B cell (primary cell): ENCODE measurements at regions not wholly inside any gene's neighbourhood (a gene's known extent, or its start where the extent isn't known, plus 50 kb on each side); places are given as distances from the start of the nearest gene placed in this dataset.

Source experiments
- ATAC-seq: fragments of 200-7000 bp; cut with Tn5 transposase; one replicate; pipeline ENCODE4 v1.10.0; 2021; ENCODE audit warnings: low read depth, mild to moderate bottlenecking, moderate number of reproducible peaks, moderate library complexity
- CTCF ChIA-PET: fragments of 350-600 bp; sonication (Branson Sonifier 250); formaldehyde crosslinking; loops from one replicate; lab custom pipeline; 2021; ENCODE audit warnings: antibody characterized with exemption, inconsistent platforms; lab: Charles Lee
- POLR2A ChIA-PET: fragments of 350-600 bp; sonication (Branson Sonifier 250); formaldehyde crosslinking; loops from one replicate; lab custom pipeline; 2021; ENCODE audit warnings: antibody characterized with exemption; lab: Charles Lee
- DNase-seq: peaks from one replicate; pipeline ENCODE4 v3.0.0; 2013
- H2AFZ ChIP-seq: 2 replicates; pipeline ENCODE4 v1.6.1; 2012; ENCODE audit warnings: mild to moderate bottlenecking, low read depth, low read length; ENCODE audit not compliant: insufficient read depth, poor library complexity, severe bottlenecking
- H3K27ac ChIP-seq, 2 donors: 1 replicate in 1 of 2; 2 replicates in 1 of 2; pipeline ENCODE4 v1.5.1; 2012 to 2013; ENCODE audit warnings: low read length in 2 of 2, mild to moderate bottlenecking in 2 of 2, moderate library complexity in 1 of 2
- H3K27me3 ChIP-seq, 4 experiments: fragments of 200-600 bp in 1 of 4; sonication (generic) in 1 of 4; replicated peaks in 1 of 4; 1 replicate in 2 of 4; 2 replicates in 2 of 4; pipeline versions ENCODE4 v1.6.1 to v1.7.0; 2013 to 2016; ENCODE audit warnings: low read length in 3 of 4, mild to moderate bottlenecking in 2 of 4, mixed read lengths in 1 of 4, moderate library complexity in 1 of 4; ENCODE audit not compliant: insufficient read depth in 4 of 4, control insufficient read depth in 3 of 4; ENCODE audit errors: control extremely low read depth in 1 of 4
- H3K36me3 ChIP-seq, 2 experiments: replicated peaks in 1 of 2; 1 replicate in 1 of 2; 2 replicates in 1 of 2; pipeline versions ENCODE4 v1.6.1 to v1.7.1; 2013; ENCODE audit warnings: low read length in 1 of 2; ENCODE audit not compliant: insufficient read depth in 2 of 2, control insufficient read depth in 1 of 2; ENCODE audit errors: control extremely low read depth in 1 of 2, extremely low read depth in 1 of 2
- H3K4me1 ChIP-seq, 2 donors: fragments of 200-600 bp in 1 of 2; sonication (generic) in 1 of 2; 1 replicate in 1 of 2; 2 replicates in 1 of 2; pipeline versions ENCODE4 v1.5.1 to v1.6.1; 2013 to 2017; ENCODE audit warnings: low read length in 2 of 2; ENCODE audit not compliant: control insufficient read depth in 2 of 2, insufficient read depth in 2 of 2
- H3K4me2 ChIP-seq: replicated peaks from 2 replicates; pipeline ENCODE3; 2012; ENCODE audit warnings: mild to moderate bottlenecking, low read depth, low read length; ENCODE audit not compliant: poor library complexity, severe bottlenecking
- H3K4me3 ChIP-seq, 5 experiments: fragments of 200-600 bp in 1 of 5; sonication (generic) in 1 of 5; 1 replicate in 3 of 5; 2 replicates in 2 of 5; pipeline versions ENCODE4 v1.5.1 to v1.7.0; 2011 to 2016; ENCODE audit warnings: low read length in 4 of 5, mild to moderate bottlenecking in 4 of 5, low read depth in 2 of 5, control low read depth in 1 of 5, moderate library complexity in 1 of 5; ENCODE audit not compliant: insufficient read depth in 1 of 5; ENCODE audit errors: control extremely low read depth in 1 of 5, extremely low read depth in 1 of 5
- H3K79me2 ChIP-seq: fragments of 200-600 bp; sonication (generic); one replicate; pipeline ENCODE4 v1.6.0; 2016; ENCODE audit warnings: low read length; ENCODE audit not compliant: control insufficient read depth, insufficient read depth
- H3K9ac ChIP-seq: fragments of 200-600 bp; sonication (generic); 2 replicates; pipeline ENCODE4 v1.6.1; 2017; ENCODE audit warnings: mild to moderate bottlenecking, low read length, moderate library complexity
- H3K9me3 ChIP-seq, 3 donors: one replicate each; pipeline versions ENCODE4 v1.6.1 to v1.7.1; 2013; ENCODE audit warnings: low read length in 2 of 3; ENCODE audit not compliant: control insufficient read depth in 2 of 3, insufficient read depth in 1 of 3; ENCODE audit errors: control extremely low read depth in 1 of 3
- H4K20me1 ChIP-seq: 2 replicates; pipeline ENCODE4 v1.6.0; 2012; ENCODE audit warnings: mild to moderate bottlenecking, low read length; ENCODE audit not compliant: insufficient read depth, control insufficient read depth, poor library complexity, severe bottlenecking
- H3K27ac Mint-ChIP-seq: one replicate; pipeline ENCODE4 v1.8.0; 2021; ENCODE audit warnings: mixed read lengths
- H3K27me3 Mint-ChIP-seq: one replicate; pipeline ENCODE4 v1.8.0; 2021; ENCODE audit warnings: mixed read lengths
- H3K4me1 Mint-ChIP-seq: one replicate; pipeline ENCODE4 v1.8.0; 2021; ENCODE audit warnings: mixed read lengths
- H3K4me3 Mint-ChIP-seq: one replicate; pipeline ENCODE4 v1.8.0; 2021; ENCODE audit warnings: mixed read lengths
- H3K9me3 Mint-ChIP-seq: one replicate; pipeline ENCODE4 v1.8.0; 2022; ENCODE audit warnings: mixed read lengths; ENCODE audit not compliant: insufficient read depth
- EZH2 ChIP-seq: IDR thresholded peaks from 2 replicates; pipeline ENCODE4 v1.6.1; 2012; ENCODE audit warnings: borderline replicate concordance, low read depth, mild to moderate bottlenecking, moderate library complexity, low read length; ENCODE audit not compliant: insufficient read depth, poor library complexity, severe bottlenecking
- WGBS: methylation state at CpG from one replicate; pipeline ENCODE4 v1.1.5; 2013; ENCODE audit warnings: missing lambda C conversion rate; ENCODE audit not compliant: insufficient coverage; 5-methylcytosine and 5-hydroxymethylcytosine counted together
- intact Hi-C: fragments of 100-400 bp; cut with micrococcal nuclease; formaldehyde crosslinking; loops from one replicate; pipeline ENCODE4 v1.10.0; 2022
- TF ChIP-seq, protein P1 (sequence below): fragments of 200-600 bp; IDR thresholded peaks from one replicate; pipeline ENCODE4 v1.8.0; 2022; ENCODE audit warnings: antibody characterized with exemption, mild to moderate bottlenecking

DNA sequence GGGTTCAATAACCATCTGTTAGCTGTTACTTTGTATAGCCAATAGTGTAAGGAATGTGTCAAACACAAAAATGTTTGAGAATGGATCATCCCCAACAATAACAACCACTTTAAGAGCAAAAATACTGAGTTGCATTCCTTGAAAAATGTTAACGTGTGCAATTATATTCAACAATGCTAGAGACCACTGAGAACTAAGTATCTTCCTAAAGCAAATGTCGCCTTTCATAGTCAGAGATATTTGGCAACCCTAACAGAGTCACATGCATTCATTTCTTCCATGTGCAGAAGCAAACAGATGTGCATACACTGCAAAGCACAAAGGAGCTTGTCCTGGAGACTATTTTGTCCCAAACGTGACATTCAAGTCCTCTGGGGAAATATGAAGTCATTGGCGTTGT lies 448.6 kb downstream of the GJA1 start:
- Histone ChIP-seq H3K9ac (no peak overlapping the region), H3K36me3 (no peaks in the 10 kb centered on the region), H3K27ac (no peak overlapping the region), H3K4me2 (no peak overlapping the region), H3K79me2 (no peaks in the 10 kb centered on the region), H3K4me1 (no peaks in the 10 kb centered on the region), H3K27me3 (no peaks in the 10 kb centered on the region), H2AFZ (no peak overlapping the region), H3K4me3 (no peak overlapping the region), H4K20me1 (no peaks in the 10 kb centered on the region), H3K9me3 (no peaks in the 10 kb centered on the region)
- Mint-ChIP-seq H3K4me3 (no peak overlapping the region), H3K27ac (no peak overlapping the region), H3K4me1 (no peaks in the 10 kb centered on the region), H3K9me3 (no peaks in the 10 kb centered on the region), H3K27me3 (no peaks in the 10 kb centered on the region)
- no peak for TF ChIP-seq EZH2
- TF ChIP-seq, protein P1, sequence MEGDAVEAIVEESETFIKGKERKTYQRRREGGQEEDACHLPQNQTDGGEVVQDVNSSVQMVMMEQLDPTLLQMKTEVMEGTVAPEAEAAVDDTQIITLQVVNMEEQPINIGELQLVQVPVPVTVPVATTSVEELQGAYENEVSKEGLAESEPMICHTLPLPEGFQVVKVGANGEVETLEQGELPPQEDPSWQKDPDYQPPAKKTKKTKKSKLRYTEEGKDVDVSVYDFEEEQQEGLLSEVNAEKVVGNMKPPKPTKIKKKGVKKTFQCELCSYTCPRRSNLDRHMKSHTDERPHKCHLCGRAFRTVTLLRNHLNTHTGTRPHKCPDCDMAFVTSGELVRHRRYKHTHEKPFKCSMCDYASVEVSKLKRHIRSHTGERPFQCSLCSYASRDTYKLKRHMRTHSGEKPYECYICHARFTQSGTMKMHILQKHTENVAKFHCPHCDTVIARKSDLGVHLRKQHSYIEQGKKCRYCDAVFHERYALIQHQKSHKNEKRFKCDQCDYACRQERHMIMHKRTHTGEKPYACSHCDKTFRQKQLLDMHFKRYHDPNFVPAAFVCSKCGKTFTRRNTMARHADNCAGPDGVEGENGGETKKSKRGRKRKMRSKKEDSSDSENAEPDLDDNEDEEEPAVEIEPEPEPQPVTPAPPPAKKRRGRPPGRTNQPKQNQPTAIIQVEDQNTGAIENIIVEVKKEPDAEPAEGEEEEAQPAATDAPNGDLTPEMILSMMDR: no peak
- no peak for ATAC-seq
- intact Hi-C loops: no loop called here
- CTCF ChIA-PET: no interaction called here
- POLR2A ChIA-PET: no interaction called here
- 100% methylated on average over 2 of the region's 4 CpGs for WGBS
- DNase-seq: no peak

DNA sequence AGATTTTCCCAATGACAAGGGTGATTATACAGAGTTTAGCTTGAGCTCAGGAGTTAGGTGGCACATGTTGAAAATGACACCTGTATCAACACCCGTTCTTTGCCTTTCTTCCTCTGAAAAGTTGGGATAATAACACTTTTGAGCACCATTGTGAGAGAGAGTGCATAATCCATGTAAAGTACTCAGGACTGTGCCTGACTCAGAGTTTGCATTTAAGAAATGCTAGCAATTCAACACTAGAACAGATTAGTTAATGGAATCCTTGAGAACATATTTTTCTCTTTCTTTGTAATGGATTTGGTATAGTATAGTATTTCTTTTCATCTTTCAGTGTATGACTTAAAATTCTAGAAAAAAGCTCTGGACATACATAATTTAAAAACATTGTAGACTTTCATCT lies 449.2 kb downstream of the GJA1 start:
- no peak overlapping the region for H3K4me3 ChIP-seq
- H3K9me3 ChIP-seq: no peaks in the 10 kb centered on the region
- no peaks in the 10 kb centered on the region for H4K20me1 ChIP-seq
- no peak overlapping the region for H3K27ac ChIP-seq
- H3K4me1 ChIP-seq: no peaks in the 10 kb centered on the region
- ChIA-PET CTCF (no interaction called here), POLR2A (no interaction called here)
- ATAC-seq: no peak
- no peaks in the 10 kb centered on the region for H3K36me3 ChIP-seq
- H3K4me1 Mint-ChIP-seq: no peaks in the 10 kb centered on the region
- H3K4me3 Mint-ChIP-seq: no peak overlapping the region
- no peak overlapping the region for H3K9ac ChIP-seq
- H3K79me2 ChIP-seq: no peaks in the 10 kb centered on the region
- no peaks in the 10 kb centered on the region for H3K9me3 Mint-ChIP-seq
- WGBS: no CpG with 5 or more reads among the region's 1 CpG
- no peaks in the 10 kb centered on the region for H3K27me3 ChIP-seq
- TF ChIP-seq, protein P1: no peak
- no peak for TF ChIP-seq EZH2
- H2AFZ ChIP-seq: no peak overlapping the region
- no peak overlapping the region for H3K27ac Mint-ChIP-seq
- DNase-seq: no peak
- intact Hi-C loops: no loop called here
- no peak overlapping the region for H3K4me2 ChIP-seq
- no peaks in the 10 kb centered on the region for H3K27me3 Mint-ChIP-seq
